ENCODE measurements at regions not wholly inside any gene's neighbourhood (a gene's known extent, or its start where the extent isn't known, plus 50 kb on each side); places are given as distances from the start of the nearest gene placed in this dataset.
"Not testable (repeated sequence)": the region's sequence is repeated elsewhere in the genome, so short reads cannot be mapped to it uniquely, and the experiment has no call there.

- H3K9me3 ChIP-seq, result no peaks in the 10 kb centered on the region
- intact Hi-C loops (cut with DNase I), result no loop called here
- no peak for DNase-seq
- no peaks in the 10 kb centered on the region for H3K4me1 ChIP-seq
- TF ChIP-seq POLR2A (IDR thresholded peaks at IDR 0.05), result no peak
- no peak for TF ChIP-seq CTCF (IDR thresholded peaks at IDR 0.05)
- TF ChIP-seq EP300 (IDR thresholded peaks at IDR 0.05), result no peak
- no peak for TF ChIP-seq POLR2AphosphoS5 (IDR thresholded peaks at IDR 0.05)
- H3K36me3 ChIP-seq, result no peaks in the 10 kb centered on the region
- no peak overlapping the region for H3K27ac ChIP-seq
- no peak overlapping the region for H3K4me3 ChIP-seq
- WGBS, 2 donors, result 48 to 51% methylated on average over 2 of the region's 2 CpGs
- H3K27me3 ChIP-seq, result no peaks in the 10 kb centered on the region
Measured at GRCh38 chr9:78101247-78101646, 69.6 kb upstream of the GNAQ start.

GRCh38 chr9:78097541-78097940 is 65.9 kb upstream of the GNAQ start:
- no peak overlapping the region for H3K27ac ChIP-seq

GRCh38 chr9:78091731-78092130 is 60.1 kb upstream of the GNAQ start:
- intact Hi-C loops (cut with DNase I), result no loop called here
- WGBS, 2 donors, result 97 to 98% methylated on average over 9 of the region's 9 CpGs
- H3K36me3 ChIP-seq, result no peaks in the 10 kb centered on the region
- no peaks in the 10 kb centered on the region for H3K9me3 ChIP-seq
- DNase-seq, result no peak
- TF ChIP-seq CTCF (IDR thresholded peaks at IDR 0.05), result no peak
- no peak for TF ChIP-seq POLR2AphosphoS5 (IDR thresholded peaks at IDR 0.05)
- no peak for TF ChIP-seq EP300 (IDR thresholded peaks at IDR 0.05)
- TF ChIP-seq POLR2A (IDR thresholded peaks at IDR 0.05), result no peak
- no peak overlapping the region for H3K27ac ChIP-seq
- H3K27me3 ChIP-seq, result no peaks in the 10 kb centered on the region
- H3K4me1 ChIP-seq, result no peaks in the 10 kb centered on the region
- H3K4me3 ChIP-seq, result no peak overlapping the region

More at GRCh38 chr9:78097541-78097940, 65.9 kb upstream of the GNAQ start:
- TF ChIP-seq CTCF (IDR thresholded peaks at IDR 0.05), result no peak
- TF ChIP-seq POLR2A (IDR thresholded peaks at IDR 0.05), result no peak
- no peak for TF ChIP-seq POLR2AphosphoS5 (IDR thresholded peaks at IDR 0.05)
- TF ChIP-seq EP300 (IDR thresholded peaks at IDR 0.05), result no peak
- no peaks in the 10 kb centered on the region for H3K4me1 ChIP-seq
- H3K4me3 ChIP-seq, result no peak overlapping the region
- no peaks in the 10 kb centered on the region for H3K9me3 ChIP-seq
- H3K36me3 ChIP-seq, result no peaks in the 10 kb centered on the region
- intact Hi-C loops (cut with DNase I), result no loop called here
- 55 to 81% methylated on average over 3 of the region's 3 CpGs for WGBS, 2 donors
- DNase-seq, result no peak
- no peaks in the 10 kb centered on the region for H3K27me3 ChIP-seq

GRCh38 chr9:78089111-78089510 is 57.5 kb upstream of the GNAQ start:
- intact Hi-C loops (cut with DNase I), result no loop called here
- 82 to 94% methylated on average over 3 of the region's 3 CpGs for WGBS, 2 donors
- H3K27me3 ChIP-seq, result no peaks in the 10 kb centered on the region
- H3K36me3 ChIP-seq, result no peaks in the 10 kb centered on the region
- H3K9me3 ChIP-seq, result no peaks in the 10 kb centered on the region
- H3K4me3 ChIP-seq, result no peak overlapping the region
- H3K27ac ChIP-seq, result no peak overlapping the region
- no peak for TF ChIP-seq EP300 (IDR thresholded peaks at IDR 0.05)
- TF ChIP-seq POLR2A (IDR thresholded peaks at IDR 0.05), result no peak
- TF ChIP-seq CTCF (IDR thresholded peaks at IDR 0.05), result no peak
- TF ChIP-seq POLR2AphosphoS5 (IDR thresholded peaks at IDR 0.05), result no peak
- no peak for DNase-seq
- no peaks in the 10 kb centered on the region for H3K4me1 ChIP-seq

GRCh38 chr9:78088190-78088589 is 56.6 kb upstream of the GNAQ start:
- WGBS, 2 donors, result 87 to 92% methylated on average over 1 of the region's 1 CpG
- H3K36me3 ChIP-seq; DNase-seq; H3K9me3 ChIP-seq; H3K4me3 ChIP-seq; H3K27me3 ChIP-seq; H3K27ac ChIP-seq; H3K4me1 ChIP-seq; intact Hi-C loops (cut with DNase I): not testable (repeated sequence)

Data from sigmoid colon (tissue), 6 donors.